ENCODE measurements at regions not wholly inside any gene's neighbourhood (a gene's known extent, or its start where the extent isn't known, plus 50 kb on each side); places are given as distances from the start of the nearest gene placed in this dataset.

DNA sequence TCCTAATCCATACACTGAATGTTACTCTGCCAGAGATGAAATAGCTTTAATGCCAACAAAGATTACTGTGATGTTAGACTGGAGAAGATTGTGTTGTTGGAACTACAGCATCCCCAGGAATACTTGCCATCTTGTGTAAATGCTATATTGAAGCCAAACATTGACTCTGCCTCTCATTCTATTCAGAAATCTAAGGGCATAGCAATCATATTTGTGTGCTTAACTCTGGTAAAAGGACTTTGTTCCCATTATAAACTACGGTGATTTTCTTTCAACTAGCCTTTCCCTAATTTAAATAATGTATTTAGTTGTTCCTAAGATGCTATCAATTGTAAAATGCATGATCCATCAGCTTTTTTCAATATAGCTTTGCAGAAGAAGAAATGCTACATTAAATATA is 498.4 kb upstream of the LRRN3 start:
- H3K27me3 ChIP-seq: no peaks in the 10 kb centered on the region
- intact Hi-C loops (cut with DNase I): no loop called here
- no peak for DNase-seq
- H3K9me3 ChIP-seq: no peaks in the 10 kb centered on the region
- no peaks in the 10 kb centered on the region for H3K4me1 ChIP-seq
- no peak overlapping the region for H3K4me3 ChIP-seq
- WGBS, 2 donors: 36% methylated on average over 1 of the region's 1 CpG
- TF ChIP-seq, protein P1, sequence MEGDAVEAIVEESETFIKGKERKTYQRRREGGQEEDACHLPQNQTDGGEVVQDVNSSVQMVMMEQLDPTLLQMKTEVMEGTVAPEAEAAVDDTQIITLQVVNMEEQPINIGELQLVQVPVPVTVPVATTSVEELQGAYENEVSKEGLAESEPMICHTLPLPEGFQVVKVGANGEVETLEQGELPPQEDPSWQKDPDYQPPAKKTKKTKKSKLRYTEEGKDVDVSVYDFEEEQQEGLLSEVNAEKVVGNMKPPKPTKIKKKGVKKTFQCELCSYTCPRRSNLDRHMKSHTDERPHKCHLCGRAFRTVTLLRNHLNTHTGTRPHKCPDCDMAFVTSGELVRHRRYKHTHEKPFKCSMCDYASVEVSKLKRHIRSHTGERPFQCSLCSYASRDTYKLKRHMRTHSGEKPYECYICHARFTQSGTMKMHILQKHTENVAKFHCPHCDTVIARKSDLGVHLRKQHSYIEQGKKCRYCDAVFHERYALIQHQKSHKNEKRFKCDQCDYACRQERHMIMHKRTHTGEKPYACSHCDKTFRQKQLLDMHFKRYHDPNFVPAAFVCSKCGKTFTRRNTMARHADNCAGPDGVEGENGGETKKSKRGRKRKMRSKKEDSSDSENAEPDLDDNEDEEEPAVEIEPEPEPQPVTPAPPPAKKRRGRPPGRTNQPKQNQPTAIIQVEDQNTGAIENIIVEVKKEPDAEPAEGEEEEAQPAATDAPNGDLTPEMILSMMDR (IDR thresholded peaks at IDR 0.05): no peak
- TF ChIP-seq POLR2A (IDR thresholded peaks at IDR 0.05): no peak
- no peak for ATAC-seq
- no peaks in the 10 kb centered on the region for H3K36me3 ChIP-seq (replicated peaks in 1 of 2; ENCODE audit: insufficient read depth in 1 of 2, low read depth in 2 of 2)
- no peak overlapping the region for H3K27ac ChIP-seq

DNA sequence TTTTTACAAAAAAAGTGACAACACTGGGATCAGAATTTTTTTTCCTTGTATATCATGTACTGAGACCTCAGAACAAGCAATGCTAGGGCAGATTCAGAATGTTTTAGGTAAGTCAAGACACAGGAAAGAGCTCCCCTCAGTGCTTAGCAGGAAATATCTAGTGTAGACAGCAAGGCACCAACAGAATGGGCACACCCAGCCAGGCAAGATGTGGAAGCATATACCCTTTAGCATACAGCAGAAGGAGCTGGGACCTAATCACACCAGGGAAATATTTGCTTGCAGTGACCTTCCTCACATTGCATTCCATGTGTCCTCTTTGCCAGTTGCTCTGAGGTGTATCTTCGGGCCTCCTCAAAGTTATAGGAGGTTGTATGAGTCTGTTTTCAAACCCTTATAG is 497.6 kb upstream of the LRRN3 start:
- no peaks in the 10 kb centered on the region for H3K27me3 ChIP-seq
- no peaks in the 10 kb centered on the region for H3K36me3 ChIP-seq (replicated peaks in 1 of 2; ENCODE audit: insufficient read depth in 1 of 2, low read depth in 2 of 2)
- ATAC-seq (no peak), DNase-seq (no peak)
- H3K9me3 ChIP-seq: no peaks in the 10 kb centered on the region
- no peak overlapping the region for H3K4me3 ChIP-seq
- 68 to 95% methylated on average over 1 of the region's 1 CpG for WGBS, 2 donors
- intact Hi-C loops (cut with DNase I): no loop called here
- no peaks in the 10 kb centered on the region for H3K4me1 ChIP-seq
- no peak for TF ChIP-seq POLR2A (IDR thresholded peaks at IDR 0.05)
- TF ChIP-seq, protein P1 (IDR thresholded peaks at IDR 0.05): no peak
- no peak overlapping the region for H3K27ac ChIP-seq

DNA sequence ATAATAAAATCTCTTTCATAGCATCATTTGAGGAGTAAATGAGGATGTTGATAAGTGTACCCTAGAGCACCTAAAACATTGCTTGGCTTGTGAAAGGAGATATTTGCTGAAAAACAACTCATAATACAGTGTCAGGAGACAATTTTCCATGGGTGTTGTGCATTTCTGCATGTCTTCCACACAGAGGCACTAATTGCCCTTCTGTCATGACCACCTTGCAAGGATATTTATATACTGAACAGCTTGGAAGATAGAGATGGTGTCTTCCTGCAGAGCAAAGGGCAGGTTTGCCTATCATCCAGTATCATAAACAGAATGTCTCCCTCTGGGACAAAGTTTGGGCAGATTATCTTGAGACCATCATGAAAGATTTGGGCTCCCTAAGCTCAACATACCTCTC is 495.2 kb upstream of the LRRN3 start:
- Histone ChIP-seq H3K4me3 (no peak overlapping the region), H3K4me1 (no peaks in the 10 kb centered on the region), H3K27ac (no peak overlapping the region), H3K27me3 (no peaks in the 10 kb centered on the region), H3K9me3 (no peaks in the 10 kb centered on the region), H3K36me3 (replicated peaks in 1 of 2; ENCODE audit: insufficient read depth in 1 of 2, low read depth in 2 of 2) (no peaks in the 10 kb centered on the region)
- intact Hi-C loops (cut with DNase I): no loop called here
- no peak for ATAC-seq
- no peak for DNase-seq
- TF ChIP-seq, protein P1 (IDR thresholded peaks at IDR 0.05): no peak
- TF ChIP-seq POLR2A (IDR thresholded peaks at IDR 0.05): no peak

DNA sequence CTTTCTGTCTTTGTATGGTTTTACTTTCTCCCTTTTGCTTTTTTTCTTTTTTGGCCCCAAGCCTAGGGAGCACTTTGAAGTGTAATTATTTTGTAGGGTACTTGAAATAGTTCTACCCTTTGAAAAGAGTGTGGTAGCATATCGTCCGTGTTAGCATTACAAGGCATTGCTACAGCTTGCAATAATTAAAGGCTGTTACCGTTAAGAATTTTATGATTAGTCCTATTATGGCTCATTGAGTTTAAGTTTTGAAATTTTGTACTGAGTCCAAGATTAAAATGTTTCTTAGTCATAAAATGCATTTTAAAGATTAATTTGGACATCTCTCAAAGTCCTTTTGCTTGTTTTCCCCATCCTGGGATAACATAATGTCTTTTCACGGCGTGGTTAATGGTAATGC is 490.0 kb upstream of the LRRN3 start:
- intact Hi-C loops (cut with DNase I): no loop called here
- ATAC-seq (no peak), DNase-seq (no peak)
- H3K4me1 ChIP-seq: no peaks in the 10 kb centered on the region
- no peaks in the 10 kb centered on the region for H3K27me3 ChIP-seq
- no peak overlapping the region for H3K4me3 ChIP-seq
- TF ChIP-seq, protein P1 (IDR thresholded peaks at IDR 0.05): no peak
- no peak for TF ChIP-seq POLR2A (IDR thresholded peaks at IDR 0.05)
- no peaks in the 10 kb centered on the region for H3K36me3 ChIP-seq (replicated peaks in 1 of 2; ENCODE audit: insufficient read depth in 1 of 2, low read depth in 2 of 2)
- no peak overlapping the region for H3K27ac ChIP-seq
- 84 to 85% methylated on average over 5 of the region's 5 CpGs for WGBS, 2 donors
- H3K9me3 ChIP-seq: no peaks in the 10 kb centered on the region

DNA sequence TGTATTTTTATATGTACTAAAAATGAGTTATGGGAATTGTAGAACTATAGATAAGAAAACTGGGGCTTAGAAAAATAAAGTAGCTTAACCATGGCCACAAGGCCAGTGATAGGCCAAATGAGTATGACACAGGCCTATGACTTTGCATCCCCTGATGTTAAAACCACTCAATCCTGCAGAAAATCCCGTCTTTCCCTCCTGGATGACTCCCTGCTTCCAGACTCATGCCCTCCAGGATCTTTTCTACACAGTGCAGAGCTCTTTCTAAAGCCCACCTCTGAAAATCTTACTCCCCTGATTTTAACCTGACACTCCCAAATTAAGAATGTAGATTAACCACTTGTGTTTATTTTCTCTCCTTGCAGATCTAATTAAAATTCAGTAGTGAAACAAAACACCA is 489.2 kb upstream of the LRRN3 start:
- 63 to 64% methylated on average over 1 of the region's 1 CpG for WGBS, 2 donors
- intact Hi-C loops (cut with DNase I): no loop called here
- Histone ChIP-seq H3K4me3 (no peak overlapping the region), H3K36me3 (replicated peaks in 1 of 2; ENCODE audit: insufficient read depth in 1 of 2, low read depth in 2 of 2) (no peaks in the 10 kb centered on the region), H3K27me3 (no peaks in the 10 kb centered on the region), H3K27ac (no peak overlapping the region), H3K4me1 (no peaks in the 10 kb centered on the region), H3K9me3 (no peaks in the 10 kb centered on the region)
- no peak for ATAC-seq
- no peak for DNase-seq
- TF ChIP-seq POLR2A (IDR thresholded peaks at IDR 0.05): no peak
- TF ChIP-seq, protein P1 (IDR thresholded peaks at IDR 0.05): no peak

Data from body of pancreas (tissue), 4 donors.